ENCODE measurements at regions not wholly inside any gene's neighbourhood (a gene's known extent, or its start where the extent isn't known, plus 50 kb on each side); places are given as distances from the start of the nearest gene placed in this dataset.
"Not testable (repeated sequence)": the region's sequence is repeated elsewhere in the genome, so short reads cannot be mapped to it uniquely, and the experiment has no call there.

GRCh38 chr10:59002011-59002410, 174.4 kb upstream of the PHYHIPL start:
- DNase-seq: no peak

DNA sequence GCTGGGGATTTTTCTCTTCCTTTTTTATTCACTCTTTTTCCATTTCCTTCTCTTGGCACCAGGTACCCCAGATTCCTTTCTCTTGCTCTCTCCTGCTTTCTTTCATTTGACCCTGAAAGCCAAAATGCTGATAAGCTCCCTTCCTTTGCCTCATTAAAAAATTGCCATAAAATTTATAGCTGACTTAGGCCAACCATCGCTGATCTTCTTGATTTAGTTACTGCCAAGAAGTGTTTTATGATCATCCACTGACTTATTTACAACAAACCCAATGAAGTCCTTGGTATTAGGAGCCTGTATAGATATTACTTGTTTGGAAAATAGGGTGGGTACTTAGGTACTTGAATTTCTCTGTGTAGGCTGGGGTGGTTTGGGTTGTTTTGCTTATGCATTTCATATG, 173.2 kb upstream of the PHYHIPL start:
- no peak for DNase-seq

- DNase-seq: no peak
These were observed 172.1 kb upstream of the PHYHIPL start for GRCh38 chr10:59004392-59004791.

- DNase-seq: no peak
These were observed 169.7 kb upstream of the PHYHIPL start for GRCh38 chr10:59006511-59007306.

GRCh38 chr10:59007307-59008025, 169.0 kb upstream of the PHYHIPL start:
- no peak for DNase-seq

GRCh38 chr10:59008452-59008851, 168.0 kb upstream of the PHYHIPL start:
- no peak for DNase-seq

- DNase-seq: no peak
These were observed 164.3 kb upstream of the PHYHIPL start for GRCh38 chr10:59011972-59012632.

GRCh38 chr10:59012839-59013238, 163.6 kb upstream of the PHYHIPL start:
- no peak for DNase-seq

GRCh38 chr10:59016043-59016442, 160.4 kb upstream of the PHYHIPL start:
- DNase-seq: no peak

- no peak for DNase-seq
These were observed 157.5 kb upstream of the PHYHIPL start for GRCh38 chr10:59018977-59019376.

- DNase-seq: no peak
These were observed 156.8 kb upstream of the PHYHIPL start for GRCh38 chr10:59019603-59020002.

- no peak for DNase-seq
These were observed 155.9 kb upstream of the PHYHIPL start for GRCh38 chr10:59020502-59020901.

DNA sequence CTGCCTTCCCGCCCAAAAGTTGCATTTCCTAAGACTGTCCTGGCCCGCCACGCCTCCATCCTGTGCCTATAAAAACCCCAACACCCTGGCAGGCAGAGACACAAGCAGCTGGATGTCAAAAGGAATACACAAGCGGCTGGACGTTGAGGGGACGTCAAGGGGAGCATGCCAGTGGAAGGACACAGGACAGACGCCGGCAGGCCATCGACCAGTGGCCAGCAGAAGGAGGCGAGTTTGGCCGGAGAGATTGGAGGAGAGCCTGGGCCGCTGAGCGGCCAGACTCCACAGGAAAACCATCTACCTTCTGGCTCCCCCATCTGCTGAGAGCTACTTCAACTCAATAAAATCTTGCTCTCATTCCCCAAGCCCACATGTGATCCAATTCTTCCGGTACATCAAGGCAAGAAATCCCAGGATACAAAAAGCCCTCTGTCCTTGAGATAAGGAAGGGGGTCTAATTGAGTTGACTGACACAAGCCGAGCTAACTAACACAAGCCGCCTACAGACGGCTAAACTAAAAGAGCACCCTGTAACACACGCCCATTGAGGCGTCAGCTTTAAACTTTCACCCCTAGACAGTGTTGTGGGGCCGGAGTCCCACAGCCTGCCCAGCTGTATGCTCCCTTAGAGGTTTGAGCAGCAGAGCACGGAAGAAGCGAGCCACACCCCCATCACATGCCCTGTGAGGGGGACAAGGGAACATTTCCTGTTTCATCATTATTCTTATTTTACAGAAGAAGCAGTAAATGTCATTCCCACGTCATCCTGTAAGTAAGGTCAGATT, 150.3 kb upstream of the PHYHIPL start:
- DNase-seq: no peak

GRCh38 chr10:59027975-59028655, 148.3 kb upstream of the PHYHIPL start:
- no peak for DNase-seq

DNA sequence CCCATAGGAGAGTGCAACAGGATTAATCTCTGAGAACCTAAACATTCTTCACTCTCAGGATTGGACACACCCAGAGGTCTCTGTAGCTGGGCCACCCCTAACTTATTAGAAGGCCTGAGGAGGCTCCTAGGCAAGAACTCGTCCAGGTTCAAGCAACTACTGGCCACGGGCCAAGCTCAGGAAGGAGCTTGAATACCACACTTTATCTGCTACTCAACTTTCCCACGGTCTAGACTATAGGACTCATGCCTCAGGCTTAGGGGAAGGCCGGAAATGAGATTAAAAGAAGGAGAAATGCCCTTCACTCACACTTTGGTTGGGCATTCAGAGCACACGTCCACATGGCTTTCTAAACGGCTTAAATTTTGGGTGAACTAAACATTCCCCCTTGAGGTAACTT, 142.8 kb upstream of the PHYHIPL start:
- no peak for DNase-seq

DNA sequence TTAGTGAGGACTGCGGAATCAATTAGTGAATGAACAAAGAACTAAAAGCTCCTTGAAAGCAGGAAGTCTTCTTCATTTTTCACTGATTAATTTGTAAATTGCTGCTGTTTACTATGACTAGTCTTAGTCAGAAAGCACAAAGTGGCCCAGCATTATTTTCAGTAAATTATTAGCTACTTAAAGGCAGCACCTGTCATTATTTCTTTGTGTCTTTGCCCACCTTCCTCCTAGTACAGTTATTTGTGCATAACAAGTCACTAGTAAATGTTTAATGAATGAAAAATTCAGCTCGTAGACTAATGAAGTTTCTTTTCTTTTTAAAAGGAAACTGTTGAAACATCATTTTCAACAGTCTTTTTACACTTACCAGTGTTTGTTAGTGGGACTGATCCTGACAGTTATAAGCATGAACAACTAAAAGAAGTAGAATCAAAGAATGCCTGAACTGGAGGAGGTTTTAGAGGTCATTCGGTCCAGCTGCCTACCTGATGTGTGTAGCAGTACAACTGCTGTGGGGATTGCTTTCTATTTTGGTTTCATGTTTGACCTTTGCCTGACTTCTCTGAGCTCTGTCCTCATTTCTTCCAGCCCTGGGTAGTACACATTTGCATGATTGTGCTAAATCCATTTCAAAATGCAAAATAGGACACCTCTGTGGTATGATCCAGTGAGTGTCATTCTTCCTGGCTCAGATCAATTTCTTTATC, 140.0 kb upstream of the PHYHIPL start:
- no peak for DNase-seq

- DNase-seq: no peak
These were observed 139.4 kb upstream of the PHYHIPL start for GRCh38 chr10:59037018-59037389.

GRCh38 chr10:59037506-59037905, 138.9 kb upstream of the PHYHIPL start:
- no peak for DNase-seq

DNA sequence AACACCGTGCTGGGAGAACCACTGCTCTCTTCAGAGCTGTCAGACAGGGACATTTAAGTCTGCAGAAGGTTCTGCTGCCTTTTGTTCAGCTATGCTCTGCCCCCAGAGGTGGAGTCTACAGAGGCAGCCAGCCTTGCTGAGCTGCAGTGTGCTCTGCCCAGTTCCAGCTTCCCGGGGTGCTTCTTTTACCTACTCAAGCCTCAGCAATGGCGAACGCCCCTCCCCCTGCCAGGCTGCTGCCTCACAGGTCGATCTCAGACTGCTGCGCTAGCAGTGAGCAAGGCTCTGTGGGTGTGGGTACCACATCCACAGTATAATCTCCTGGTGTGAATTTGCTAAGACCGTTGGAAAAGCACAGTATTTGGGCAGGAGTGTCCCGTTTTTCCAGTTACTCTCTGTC, 133.1 kb upstream of the PHYHIPL start:
- not testable (repeated sequence) for DNase-seq

- peak; percentile 9 to 16 for DNase-seq
These were observed 129.3 kb upstream of the PHYHIPL start for GRCh38 chr10:59047180-59047579.

GRCh38 chr10:59047957-59048618, 128.4 kb upstream of the PHYHIPL start:
- DNase-seq: no peak
